Ascending aorta (tissue), 2 donors: ENCODE measurements at regions not wholly inside any gene's neighbourhood (a gene's known extent, or its start where the extent isn't known, plus 50 kb on each side); places are given as distances from the start of the nearest gene placed in this dataset.
"Not testable (repeated sequence)": the region's sequence is repeated elsewhere in the genome, so short reads cannot be mapped to it uniquely, and the experiment has no call there.

Experiments used
- DNase-seq, 2 donors: peaks; one replicate each; pipeline ENCODE4 v3.0.0-alpha.2; 2019; ENCODE audit warnings: low spot score in 2 of 2
- H3K27ac ChIP-seq, 2 donors: fragments of 200-600 bp; sonication (generic); one replicate each; pipeline ENCODE4 v1.5.1; 2016 to 2017; ENCODE audit warnings: mild to moderate bottlenecking in 1 of 2
- H3K27me3 ChIP-seq: fragments of 200-600 bp; sonication (generic); one replicate; pipeline ENCODE4 v1.5.1; 2017
- H3K36me3 ChIP-seq, 2 donors: fragments of 200-600 bp; sonication (generic); one replicate each; pipeline ENCODE4 v1.5.1; 2016
- H3K4me1 ChIP-seq, 2 donors: fragments of 200-600 bp; sonication (generic); one replicate each; pipeline ENCODE4 v1.5.1; 2016 to 2017; ENCODE audit warnings: mild to moderate bottlenecking in 1 of 2
- H3K4me3 ChIP-seq, 2 donors: fragments of 200-600 bp; sonication (generic); one replicate each; pipeline ENCODE4 v1.5.1; 2016 to 2017; ENCODE audit warnings: mild to moderate bottlenecking in 1 of 2
- H3K9me3 ChIP-seq, 2 donors: fragments of 200-600 bp; sonication (generic); one replicate each; pipeline ENCODE4 v1.5.1; 2016
- intact Hi-C: fragments of 100-400 bp; cut with DNase I; formaldehyde crosslinking; loops from one replicate; pipeline ENCODE4 v1.15.1; 2023
- TF ChIP-seq, protein P1 (sequence below), 3 experiments: fragments of 200-600 bp in 2 of 3; fragments of 450-650 bp in 1 of 3; sonication (generic) in 2 of 3; IDR thresholded peaks; one replicate each; pipeline ENCODE4 v1.5.1; 2016 to 2019; ENCODE audit warnings: antibody characterized with exemption in 3 of 3, mild to moderate bottlenecking in 1 of 3, moderate library complexity in 1 of 3

DNA sequence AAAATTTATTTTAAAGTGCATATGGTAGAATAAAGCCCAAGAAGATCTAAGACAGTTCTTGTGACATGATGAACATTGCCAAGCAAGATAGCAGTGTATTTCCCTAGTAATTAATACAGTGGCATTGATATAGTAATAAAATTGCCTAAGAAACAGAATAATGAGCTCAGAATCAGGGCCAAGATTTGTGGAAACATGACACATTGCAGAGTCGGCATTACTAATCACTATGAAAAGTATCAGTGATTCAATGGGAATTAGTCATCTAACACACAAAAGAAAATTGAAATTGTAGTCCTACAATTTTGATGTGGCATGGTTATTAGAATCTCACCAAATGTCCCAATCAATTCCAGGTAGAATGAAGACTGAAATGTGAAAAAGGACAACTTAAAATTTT is 243.0 kb upstream of the CYRIA start:
- no peaks in the 10 kb centered on the region for H3K36me3 ChIP-seq
- no peak for DNase-seq

DNA sequence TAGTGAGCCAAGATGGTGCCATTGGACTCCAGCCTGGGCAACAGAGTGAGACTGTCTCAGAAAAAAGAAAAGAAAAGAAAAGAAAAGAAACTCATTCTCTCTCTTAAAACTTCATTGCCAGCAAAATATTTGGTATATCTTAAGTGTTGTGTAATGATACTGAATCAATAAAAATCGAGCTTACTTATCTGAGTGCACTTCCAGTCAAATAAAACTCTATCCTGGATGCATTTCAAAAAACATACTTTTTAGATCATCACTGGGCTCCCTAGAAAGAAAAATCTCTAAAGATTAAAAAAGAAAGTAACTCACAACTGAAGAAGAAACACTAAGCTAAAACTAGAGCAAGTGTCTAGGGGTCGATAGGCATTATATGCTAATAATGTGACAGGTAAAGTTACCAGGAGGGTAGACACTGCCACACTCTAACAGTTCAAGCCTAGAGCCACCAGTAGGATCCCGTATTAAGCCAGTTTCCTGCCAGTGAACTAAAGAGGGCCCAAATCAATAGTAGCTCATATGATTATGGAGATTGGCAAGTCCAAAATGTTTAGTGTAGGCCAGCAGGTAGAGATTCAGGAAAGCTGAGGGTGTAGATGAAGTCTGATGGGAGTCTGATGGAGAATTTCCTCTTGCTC is 242.1 kb upstream of the CYRIA start:
- TF ChIP-seq, protein P1, sequence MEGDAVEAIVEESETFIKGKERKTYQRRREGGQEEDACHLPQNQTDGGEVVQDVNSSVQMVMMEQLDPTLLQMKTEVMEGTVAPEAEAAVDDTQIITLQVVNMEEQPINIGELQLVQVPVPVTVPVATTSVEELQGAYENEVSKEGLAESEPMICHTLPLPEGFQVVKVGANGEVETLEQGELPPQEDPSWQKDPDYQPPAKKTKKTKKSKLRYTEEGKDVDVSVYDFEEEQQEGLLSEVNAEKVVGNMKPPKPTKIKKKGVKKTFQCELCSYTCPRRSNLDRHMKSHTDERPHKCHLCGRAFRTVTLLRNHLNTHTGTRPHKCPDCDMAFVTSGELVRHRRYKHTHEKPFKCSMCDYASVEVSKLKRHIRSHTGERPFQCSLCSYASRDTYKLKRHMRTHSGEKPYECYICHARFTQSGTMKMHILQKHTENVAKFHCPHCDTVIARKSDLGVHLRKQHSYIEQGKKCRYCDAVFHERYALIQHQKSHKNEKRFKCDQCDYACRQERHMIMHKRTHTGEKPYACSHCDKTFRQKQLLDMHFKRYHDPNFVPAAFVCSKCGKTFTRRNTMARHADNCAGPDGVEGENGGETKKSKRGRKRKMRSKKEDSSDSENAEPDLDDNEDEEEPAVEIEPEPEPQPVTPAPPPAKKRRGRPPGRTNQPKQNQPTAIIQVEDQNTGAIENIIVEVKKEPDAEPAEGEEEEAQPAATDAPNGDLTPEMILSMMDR (IDR thresholded peaks at IDR 0.05), result no peak
- Histone ChIP-seq H3K4me3 (no peak overlapping the region), H3K27ac (no peak overlapping the region), H3K27me3 (no peaks in the 10 kb centered on the region), H3K9me3 (no peaks in the 10 kb centered on the region), H3K36me3 (no peaks in the 10 kb centered on the region), H3K4me1 (no peaks in the 10 kb centered on the region)
- intact Hi-C loops, result no loop called here
- DNase-seq, result no peak

More for the DNA sequence above, 243.0 kb upstream of the CYRIA start:
- TF ChIP-seq, protein P1 (IDR thresholded peaks at IDR 0.05), result no peak
- no peaks in the 10 kb centered on the region for H3K27me3 ChIP-seq
- H3K4me1 ChIP-seq, result no peaks in the 10 kb centered on the region
- H3K4me3 ChIP-seq, result no peak overlapping the region
- intact Hi-C loops, result no loop called here
- H3K9me3 ChIP-seq, result no peaks in the 10 kb centered on the region
- H3K27ac ChIP-seq, result no peak overlapping the region

DNA sequence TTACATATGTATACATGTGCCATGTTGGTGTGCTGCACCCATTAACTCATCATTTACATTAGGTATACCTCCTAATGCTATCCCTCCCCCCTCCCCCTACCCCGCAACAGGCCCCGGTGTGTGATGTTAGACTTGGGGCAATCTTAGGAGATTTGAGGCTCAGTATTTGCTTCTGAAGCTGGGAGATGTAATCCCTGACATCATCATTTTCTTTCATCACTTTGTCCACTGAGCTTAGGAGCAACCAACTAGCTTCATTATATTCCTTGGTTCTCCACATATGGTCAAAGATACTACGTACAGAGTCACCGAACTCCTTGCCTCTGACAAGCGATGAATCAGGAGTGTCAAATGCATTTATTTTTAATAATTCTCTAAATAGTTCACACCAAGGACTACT is 239.7 kb upstream of the CYRIA start:
- H3K36me3 ChIP-seq, H3K4me3 ChIP-seq, H3K9me3 ChIP-seq, H3K27me3 ChIP-seq, intact Hi-C loops, H3K27ac ChIP-seq, H3K4me1 ChIP-seq, DNase-seq: not testable (repeated sequence)

DNA sequence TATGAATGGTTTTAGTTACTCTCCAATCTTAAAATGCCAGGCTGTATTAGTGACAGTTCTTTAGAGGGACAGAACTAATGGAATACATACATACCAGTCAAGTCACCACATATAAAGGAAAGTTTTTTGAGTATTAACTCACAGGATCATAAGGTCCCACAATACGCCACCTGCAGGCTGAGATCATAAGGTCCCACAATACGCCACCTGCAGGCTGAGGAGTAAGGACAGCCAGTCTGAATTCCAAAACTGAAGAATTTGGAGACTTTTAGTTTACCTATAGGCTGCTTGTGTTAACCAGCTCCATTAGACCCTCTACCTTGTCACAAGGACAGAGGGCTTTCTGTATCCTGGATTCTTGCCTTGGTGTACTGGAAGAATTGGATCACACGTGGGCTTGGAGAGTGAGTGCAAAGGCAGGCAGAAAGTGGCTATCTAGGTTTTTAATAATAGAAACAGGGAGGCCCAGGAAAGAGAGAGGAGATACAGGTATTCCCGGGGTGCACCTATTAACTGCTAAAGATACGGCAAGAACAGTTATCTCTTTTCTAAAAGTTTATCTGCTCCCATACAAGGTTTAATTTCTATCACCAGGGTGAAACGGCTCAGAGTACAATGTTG is 234.9 kb upstream of the CYRIA start:
- H3K9me3 ChIP-seq, result no peaks in the 10 kb centered on the region
- H3K27me3 ChIP-seq, result no peaks in the 10 kb centered on the region
- no peak overlapping the region for H3K27ac ChIP-seq
- no peak overlapping the region for H3K4me3 ChIP-seq
- H3K36me3 ChIP-seq, result no peaks in the 10 kb centered on the region
- no peaks in the 10 kb centered on the region for H3K4me1 ChIP-seq
- TF ChIP-seq, protein P1 (IDR thresholded peaks at IDR 0.05), result no peak
- DNase-seq, result no peak
- intact Hi-C loops, result no loop called here

DNA sequence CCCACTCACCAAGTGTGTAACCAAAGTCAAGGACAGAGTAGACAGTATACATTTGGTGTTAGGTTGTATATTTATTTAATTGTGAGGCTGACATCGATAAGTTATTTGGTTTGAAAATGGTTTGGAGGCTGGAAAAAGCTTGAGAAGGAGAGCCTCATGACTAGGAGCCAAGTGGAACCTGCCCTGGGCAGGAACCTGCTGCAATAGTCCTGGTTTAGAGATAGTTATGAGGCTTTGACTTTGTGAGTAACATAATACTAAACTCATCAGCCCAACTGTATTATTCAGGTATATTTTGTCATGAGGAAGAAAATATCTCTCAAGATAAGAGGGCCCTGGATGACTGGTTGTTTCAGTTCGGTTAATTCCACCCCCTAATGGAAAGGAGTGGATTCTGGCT is 234.3 kb upstream of the CYRIA start:
- no peak overlapping the region for H3K27ac ChIP-seq
- no peaks in the 10 kb centered on the region for H3K4me1 ChIP-seq
- H3K9me3 ChIP-seq, result no peaks in the 10 kb centered on the region
- no peaks in the 10 kb centered on the region for H3K27me3 ChIP-seq
- intact Hi-C loops, result no loop called here
- no peak for DNase-seq
- H3K36me3 ChIP-seq, result no peaks in the 10 kb centered on the region
- H3K4me3 ChIP-seq, result no peak overlapping the region
- TF ChIP-seq, protein P1 (IDR thresholded peaks at IDR 0.05), result no peak

DNA sequence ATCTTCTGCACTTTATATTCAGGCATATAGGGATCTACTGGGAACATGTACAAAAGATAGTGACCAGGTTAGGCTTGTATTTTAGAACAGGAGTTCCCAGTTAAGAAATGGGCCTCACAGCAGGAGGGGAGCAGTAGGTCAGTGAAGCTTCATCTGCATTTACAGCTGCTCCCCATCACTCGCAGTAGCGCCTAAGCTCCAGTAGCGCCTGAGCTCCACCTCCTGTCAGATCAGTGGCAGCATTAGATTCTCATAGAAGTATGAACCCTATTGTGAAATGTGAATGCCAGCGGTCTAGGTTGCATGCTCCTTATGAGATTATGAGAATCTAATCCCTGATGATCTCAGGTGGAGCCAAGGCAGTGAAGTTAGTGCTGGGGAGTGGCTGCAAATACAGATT is 224.4 kb upstream of the CYRIA start:
- no peaks in the 10 kb centered on the region for H3K4me1 ChIP-seq
- TF ChIP-seq, protein P1 (IDR thresholded peaks at IDR 0.05), result no peak
- H3K27ac ChIP-seq, result no peak overlapping the region
- no peak overlapping the region for H3K4me3 ChIP-seq
- intact Hi-C loops, result no loop called here
- H3K9me3 ChIP-seq, result no peaks in the 10 kb centered on the region
- DNase-seq, result no peak
- no peaks in the 10 kb centered on the region for H3K27me3 ChIP-seq
- no peaks in the 10 kb centered on the region for H3K36me3 ChIP-seq
